ENCODE measurements at regions not wholly inside any gene's neighbourhood (a gene's known extent, or its start where the extent isn't known, plus 50 kb on each side); places are given as distances from the start of the nearest gene placed in this dataset.
A peak's percentile ranks its signal among the peaks of the same experiment; 100 is the strongest.

GRCh38 chr6:21663966-21664313 lies 70.4 kb downstream of the SOX4 start:
- TF ChIP-seq REST (IDR thresholded peaks at IDR 0.05; ENCODE audit: low read depth) (no peak), USF1 (IDR thresholded peaks at IDR 0.05) (no peak), NFIC (IDR thresholded peaks at IDR 0.05) (no peak), TCF12 (IDR thresholded peaks at IDR 0.05; ENCODE audit: low read depth) (no peak), CREB1 (IDR thresholded peaks at IDR 0.05; ENCODE audit: low read depth) (no peak), EGR1 (IDR thresholded peaks at IDR 0.05) (no peak), CEBPB (IDR thresholded peaks at IDR 0.05) (no peak), YY1 (IDR thresholded peaks at IDR 0.05; ENCODE audit: low read depth) (no peak), EP300 (IDR thresholded peaks at IDR 0.05; ENCODE audit: borderline replicate concordance) (no peak), FOXM1 (IDR thresholded peaks at IDR 0.05; ENCODE audit: borderline replicate concordance, low read depth) (no peak), TEAD4 (IDR thresholded peaks at IDR 0.05) (no peak)

GRCh38 chr6:21664314-21665109 lies 71.0 kb downstream of the SOX4 start:
- TF ChIP-seq TAF1 (IDR thresholded peaks at IDR 0.05; ENCODE audit: low read depth) (no peak), TCF12 (IDR thresholded peaks at IDR 0.05; ENCODE audit: low read depth) (no peak), YY1 (IDR thresholded peaks at IDR 0.05; ENCODE audit: low read depth) (no peak), ZBTB7A (IDR thresholded peaks at IDR 0.05; ENCODE audit: low read depth) (no peak), RAD21 (IDR thresholded peaks at IDR 0.05; ENCODE audit: low read depth) (no peak), TEAD4 (IDR thresholded peaks at IDR 0.05) (peak; percentile 64), MAX (IDR thresholded peaks at IDR 0.05) (peak; percentile 69)

- TF ChIP-seq YY1 (IDR thresholded peaks at IDR 0.05; ENCODE audit: low read depth): no peak
- TF ChIP-seq NFIC (IDR thresholded peaks at IDR 0.05): no peak
- no peak for TF ChIP-seq CREB1 (IDR thresholded peaks at IDR 0.05; ENCODE audit: low read depth)
- no peak for TF ChIP-seq MAX (IDR thresholded peaks at IDR 0.05)
- TF ChIP-seq USF1 (IDR thresholded peaks at IDR 0.05): no peak
- no peak for TF ChIP-seq FOXM1 (IDR thresholded peaks at IDR 0.05; ENCODE audit: borderline replicate concordance, low read depth)
- TF ChIP-seq TEAD4 (IDR thresholded peaks at IDR 0.05): no peak
- TF ChIP-seq TCF12 (IDR thresholded peaks at IDR 0.05; ENCODE audit: low read depth): no peak
- TF ChIP-seq TAF1 (IDR thresholded peaks at IDR 0.05; ENCODE audit: low read depth): no peak
- TF ChIP-seq ZBTB7A (IDR thresholded peaks at IDR 0.05; ENCODE audit: low read depth): no peak
- TF ChIP-seq CEBPB (IDR thresholded peaks at IDR 0.05): no peak
- no peak for TF ChIP-seq RAD21 (IDR thresholded peaks at IDR 0.05; ENCODE audit: low read depth)
- TF ChIP-seq REST (IDR thresholded peaks at IDR 0.05; ENCODE audit: low read depth): no peak
- TF ChIP-seq EGR1 (IDR thresholded peaks at IDR 0.05): no peak
Measured at GRCh38 chr6:21665110-21665391, 71.5 kb downstream of the SOX4 start.

GRCh38 chr6:21665392-21666200 lies 72.0 kb downstream of the SOX4 start:
- TF ChIP-seq FOXM1 (IDR thresholded peaks at IDR 0.05; ENCODE audit: borderline replicate concordance, low read depth) (no peak), EP300 (IDR thresholded peaks at IDR 0.05; ENCODE audit: borderline replicate concordance) (no peak), EGR1 (IDR thresholded peaks at IDR 0.05) (no peak), TAF1 (IDR thresholded peaks at IDR 0.05; ENCODE audit: low read depth) (no peak)

GRCh38 chr6:21666201-21666691 lies 72.7 kb downstream of the SOX4 start:
- TF ChIP-seq REST (IDR thresholded peaks at IDR 0.05; ENCODE audit: low read depth): no peak
- no peak for TF ChIP-seq FOXM1 (IDR thresholded peaks at IDR 0.05; ENCODE audit: borderline replicate concordance, low read depth)
- TF ChIP-seq TCF12 (IDR thresholded peaks at IDR 0.05; ENCODE audit: low read depth): no peak
- no peak for TF ChIP-seq RAD21 (IDR thresholded peaks at IDR 0.05; ENCODE audit: low read depth)
- no peak for TF ChIP-seq TEAD4 (IDR thresholded peaks at IDR 0.05)
- TF ChIP-seq CEBPB (IDR thresholded peaks at IDR 0.05): no peak
- TF ChIP-seq MAX (IDR thresholded peaks at IDR 0.05): no peak
- TF ChIP-seq EGR1 (IDR thresholded peaks at IDR 0.05): no peak
- no peak for TF ChIP-seq EP300 (IDR thresholded peaks at IDR 0.05; ENCODE audit: borderline replicate concordance)
- no peak for TF ChIP-seq YY1 (IDR thresholded peaks at IDR 0.05; ENCODE audit: low read depth)
- TF ChIP-seq USF1 (IDR thresholded peaks at IDR 0.05): no peak
- TF ChIP-seq ZBTB7A (IDR thresholded peaks at IDR 0.05; ENCODE audit: low read depth): no peak
- no peak for TF ChIP-seq CREB1 (IDR thresholded peaks at IDR 0.05; ENCODE audit: low read depth)
- no peak for TF ChIP-seq TAF1 (IDR thresholded peaks at IDR 0.05; ENCODE audit: low read depth)
